SU-DHL-6 (cell line): ENCODE measurements at regions not wholly inside any gene's neighbourhood (a gene's known extent, or its start where the extent isn't known, plus 50 kb on each side); places are given as distances from the start of the nearest gene placed in this dataset.

Experiments used
- EZH2phosphoT487 ChIP-seq: fragments of 200-600 bp; sonication (generic), shearing (Covaris generic); conservative IDR thresholded peaks from 2 replicates; pipeline ENCODE4 v1.6.1; 2018; ENCODE audit warnings: mild to moderate bottlenecking, antibody characterized with exemption, low read length, moderate library complexity, mixed read lengths
- TF ChIP-seq, protein P1 (sequence below): fragments of 200-600 bp; sonication (generic); IDR thresholded peaks from one replicate; pipeline ENCODE4 v1.5.1; 2017; ENCODE audit warnings: antibody characterized with exemption, mild to moderate bottlenecking, low read length, moderate library complexity; ENCODE audit not compliant: insufficient read depth, poor library complexity, severe bottlenecking

DNA sequence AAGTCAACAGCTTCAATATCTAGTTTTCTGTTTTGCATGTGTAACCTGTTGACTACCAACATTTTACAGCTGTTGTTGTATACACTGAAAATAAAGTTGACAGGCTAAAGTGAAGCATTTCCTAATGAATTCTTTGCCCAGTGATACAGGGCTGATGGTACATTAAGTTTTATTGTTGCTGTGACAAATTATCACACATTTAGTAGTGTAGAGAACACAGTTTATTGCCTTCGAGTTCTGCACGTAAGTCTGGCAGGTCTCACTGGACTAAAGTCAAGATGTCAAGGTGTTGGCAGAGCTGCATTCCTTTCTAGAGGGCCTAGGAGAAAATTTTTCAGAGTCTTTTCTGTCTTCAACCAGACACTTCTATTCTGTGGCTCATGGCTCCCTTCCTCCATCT lies 184.2 kb downstream of the SLITRK6 start:
- TF ChIP-seq EZH2phosphoT487: no peak
- TF ChIP-seq, protein P1, sequence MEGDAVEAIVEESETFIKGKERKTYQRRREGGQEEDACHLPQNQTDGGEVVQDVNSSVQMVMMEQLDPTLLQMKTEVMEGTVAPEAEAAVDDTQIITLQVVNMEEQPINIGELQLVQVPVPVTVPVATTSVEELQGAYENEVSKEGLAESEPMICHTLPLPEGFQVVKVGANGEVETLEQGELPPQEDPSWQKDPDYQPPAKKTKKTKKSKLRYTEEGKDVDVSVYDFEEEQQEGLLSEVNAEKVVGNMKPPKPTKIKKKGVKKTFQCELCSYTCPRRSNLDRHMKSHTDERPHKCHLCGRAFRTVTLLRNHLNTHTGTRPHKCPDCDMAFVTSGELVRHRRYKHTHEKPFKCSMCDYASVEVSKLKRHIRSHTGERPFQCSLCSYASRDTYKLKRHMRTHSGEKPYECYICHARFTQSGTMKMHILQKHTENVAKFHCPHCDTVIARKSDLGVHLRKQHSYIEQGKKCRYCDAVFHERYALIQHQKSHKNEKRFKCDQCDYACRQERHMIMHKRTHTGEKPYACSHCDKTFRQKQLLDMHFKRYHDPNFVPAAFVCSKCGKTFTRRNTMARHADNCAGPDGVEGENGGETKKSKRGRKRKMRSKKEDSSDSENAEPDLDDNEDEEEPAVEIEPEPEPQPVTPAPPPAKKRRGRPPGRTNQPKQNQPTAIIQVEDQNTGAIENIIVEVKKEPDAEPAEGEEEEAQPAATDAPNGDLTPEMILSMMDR: no peak
